ENCODE measurements at regions not wholly inside any gene's neighbourhood (a gene's known extent, or its start where the extent isn't known, plus 50 kb on each side); places are given as distances from the start of the nearest gene placed in this dataset.
A peak's percentile ranks its signal among the peaks of the same experiment; 100 is the strongest.
"Not testable (repeated sequence)": the region's sequence is repeated elsewhere in the genome, so short reads cannot be mapped to it uniquely, and the experiment has no call there.

- DNase-seq (ENCODE audit: low read depth), result peak; percentile 10
- H3K4me3 ChIP-seq (ENCODE audit: low read depth, low read length), result no peak overlapping the region
Measured at GRCh38 chr5:116912221-116912620, 337.6 kb upstream of the SEMA6A start.

- H3K4me3 ChIP-seq (ENCODE audit: low read depth, low read length), result no peak overlapping the region
- no peak for DNase-seq (ENCODE audit: low read depth)
Measured at GRCh38 chr5:116911074-116911473, 336.5 kb upstream of the SEMA6A start.

- no peak for DNase-seq (ENCODE audit: low read depth)
- H3K4me3 ChIP-seq (ENCODE audit: low read depth, low read length), result no peak overlapping the region
Measured at GRCh38 chr5:116908537-116908936, 333.9 kb upstream of the SEMA6A start.

GRCh38 chr5:116905885-116906284 is 331.3 kb upstream of the SEMA6A start:
- no peak for DNase-seq (ENCODE audit: low read depth)
- no peak overlapping the region for H3K4me3 ChIP-seq (ENCODE audit: low read depth, low read length)

- no peak for DNase-seq (ENCODE audit: low read depth)
- no peak overlapping the region for H3K4me3 ChIP-seq (ENCODE audit: low read depth, low read length)
Measured at GRCh38 chr5:116900793-116901192, 326.2 kb upstream of the SEMA6A start.

GRCh38 chr5:116898917-116899316 is 324.3 kb upstream of the SEMA6A start:
- DNase-seq (ENCODE audit: low read depth), result no peak
- H3K4me3 ChIP-seq (ENCODE audit: low read depth, low read length), result no peak overlapping the region

GRCh38 chr5:116897291-116897690 is 322.7 kb upstream of the SEMA6A start:
- no peak for DNase-seq (ENCODE audit: low read depth)

GRCh38 chr5:116896001-116896400 is 321.4 kb upstream of the SEMA6A start:
- no peak overlapping the region for H3K4me3 ChIP-seq (ENCODE audit: low read depth, low read length)
- DNase-seq (ENCODE audit: low read depth), result no peak

More at GRCh38 chr5:116897291-116897690, 322.7 kb upstream of the SEMA6A start:
- H3K4me3 ChIP-seq (ENCODE audit: low read depth, low read length), result no peak overlapping the region

- DNase-seq (ENCODE audit: low read depth), result no peak
- H3K4me3 ChIP-seq (ENCODE audit: low read depth, low read length), result no peak overlapping the region
Measured at GRCh38 chr5:116892993-116893392, 318.4 kb upstream of the SEMA6A start.

GRCh38 chr5:116887104-116887503 is 312.5 kb upstream of the SEMA6A start:
- H3K4me3 ChIP-seq (ENCODE audit: low read depth, low read length), result no peak overlapping the region
- no peak for DNase-seq (ENCODE audit: low read depth)

GRCh38 chr5:116885825-116886224 is 311.2 kb upstream of the SEMA6A start:
- H3K4me3 ChIP-seq (ENCODE audit: low read depth, low read length), result no peak overlapping the region
- no peak for DNase-seq (ENCODE audit: low read depth)

- DNase-seq (ENCODE audit: low read depth), result no peak
- H3K4me3 ChIP-seq (ENCODE audit: low read depth, low read length), result no peak overlapping the region
Measured at GRCh38 chr5:116883875-116884274, 309.3 kb upstream of the SEMA6A start.

GRCh38 chr5:116881921-116882531 is 307.4 kb upstream of the SEMA6A start:
- DNase-seq (ENCODE audit: low read depth), result no peak

GRCh38 chr5:116880601-116881000 is 306.0 kb upstream of the SEMA6A start:
- no peak for DNase-seq (ENCODE audit: low read depth)
- H3K4me3 ChIP-seq (ENCODE audit: low read depth, low read length), result no peak overlapping the region

More at GRCh38 chr5:116881921-116882531, 307.4 kb upstream of the SEMA6A start:
- H3K4me3 ChIP-seq (ENCODE audit: low read depth, low read length), result no peak overlapping the region

- no peak for DNase-seq (ENCODE audit: low read depth)
- H3K4me3 ChIP-seq (ENCODE audit: low read depth, low read length), result no peak overlapping the region
Measured at GRCh38 chr5:116880150-116880549, 305.5 kb upstream of the SEMA6A start.

- DNase-seq (ENCODE audit: low read depth), result no peak
- H3K4me3 ChIP-seq (ENCODE audit: low read depth, low read length), result no peak overlapping the region
Measured at GRCh38 chr5:116876240-116876840, 301.7 kb upstream of the SEMA6A start.

- no peak for DNase-seq (ENCODE audit: low read depth)
- no peak overlapping the region for H3K4me3 ChIP-seq (ENCODE audit: low read depth, low read length)
Measured at GRCh38 chr5:116872986-116873385, 298.4 kb upstream of the SEMA6A start.

GRCh38 chr5:116872486-116872885 is 297.9 kb upstream of the SEMA6A start:
- H3K4me3 ChIP-seq (ENCODE audit: low read depth, low read length), result no peak overlapping the region
- no peak for DNase-seq (ENCODE audit: low read depth)

- not testable (repeated sequence) for H3K4me3 ChIP-seq (ENCODE audit: low read depth, low read length); DNase-seq (ENCODE audit: low read depth)
Measured at GRCh38 chr5:116867825-116868224, 293.2 kb upstream of the SEMA6A start.

GRCh38 chr5:116865651-116866050 is 291.0 kb upstream of the SEMA6A start:
- DNase-seq (ENCODE audit: low read depth), result no peak
- no peak overlapping the region for H3K4me3 ChIP-seq (ENCODE audit: low read depth, low read length)

- no peak for DNase-seq (ENCODE audit: low read depth)
- H3K4me3 ChIP-seq (ENCODE audit: low read depth, low read length), result no peak overlapping the region
Measured at GRCh38 chr5:116864838-116865190, 290.2 kb upstream of the SEMA6A start.
